ENCODE measurements at regions not wholly inside any gene's neighbourhood (a gene's known extent, or its start where the extent isn't known, plus 50 kb on each side); places are given as distances from the start of the nearest gene placed in this dataset.

GRCh38 chr12:47302111-47302671 is 222.4 kb upstream of the AMIGO2 start:
- no peak for TF ChIP-seq CTCF (conservative IDR thresholded peaks at IDR 0.05; ENCODE audit: low read depth, low read length)
- no peak for TF ChIP-seq EZH2 (IDR thresholded peaks at IDR 0.05; ENCODE audit: low read length, unreplicated experiment)

All from PC-3 (cell line).